HG03045 (cell line): ENCODE measurements at regions not wholly inside any gene's neighbourhood (a gene's known extent, or its start where the extent isn't known, plus 50 kb on each side); places are given as distances from the start of the nearest gene placed in this dataset.
A peak's percentile ranks its signal among the peaks of the same experiment; 100 is the strongest.
"Not testable (repeated sequence)": the region's sequence is repeated elsewhere in the genome, so short reads cannot be mapped to it uniquely, and the experiment has no call there.

Experiments used
- ATAC-seq: cut with Tn5 transposase; IDR thresholded peaks from one replicate; pipeline ENCODE4 v1.9.1; 2021; ENCODE audit warnings: mild to moderate bottlenecking, moderate library complexity; ENCODE audit not compliant: unreplicated experiment

DNA sequence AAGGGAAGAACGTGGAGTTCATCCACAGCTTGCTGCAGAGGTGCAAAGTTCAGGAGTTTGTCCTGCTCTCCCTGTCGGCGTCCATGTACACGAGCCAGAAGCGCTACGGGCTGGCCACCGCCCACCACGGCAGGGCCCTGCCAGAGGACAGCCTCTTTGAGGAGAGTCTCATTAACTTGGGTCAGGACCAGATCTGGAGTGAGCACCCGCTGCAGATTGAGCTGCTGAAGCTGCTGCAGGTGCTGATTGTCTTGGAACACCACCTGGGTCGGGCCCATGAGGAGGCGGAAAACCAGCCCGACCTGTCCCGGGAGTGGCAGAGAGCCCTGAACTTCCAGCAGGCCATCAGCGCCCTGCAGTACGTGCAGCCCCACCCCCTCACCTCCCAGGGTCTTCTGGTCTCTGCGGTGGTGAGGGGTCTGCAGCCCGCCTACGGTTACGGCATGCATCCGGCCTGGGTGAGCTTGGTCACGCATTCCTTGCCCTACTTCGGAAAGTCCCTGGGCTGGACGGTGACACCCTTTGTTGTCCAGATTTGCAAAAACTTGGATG lies 73.8 kb upstream of the MORC3 start:
- no peak for ATAC-seq

DNA sequence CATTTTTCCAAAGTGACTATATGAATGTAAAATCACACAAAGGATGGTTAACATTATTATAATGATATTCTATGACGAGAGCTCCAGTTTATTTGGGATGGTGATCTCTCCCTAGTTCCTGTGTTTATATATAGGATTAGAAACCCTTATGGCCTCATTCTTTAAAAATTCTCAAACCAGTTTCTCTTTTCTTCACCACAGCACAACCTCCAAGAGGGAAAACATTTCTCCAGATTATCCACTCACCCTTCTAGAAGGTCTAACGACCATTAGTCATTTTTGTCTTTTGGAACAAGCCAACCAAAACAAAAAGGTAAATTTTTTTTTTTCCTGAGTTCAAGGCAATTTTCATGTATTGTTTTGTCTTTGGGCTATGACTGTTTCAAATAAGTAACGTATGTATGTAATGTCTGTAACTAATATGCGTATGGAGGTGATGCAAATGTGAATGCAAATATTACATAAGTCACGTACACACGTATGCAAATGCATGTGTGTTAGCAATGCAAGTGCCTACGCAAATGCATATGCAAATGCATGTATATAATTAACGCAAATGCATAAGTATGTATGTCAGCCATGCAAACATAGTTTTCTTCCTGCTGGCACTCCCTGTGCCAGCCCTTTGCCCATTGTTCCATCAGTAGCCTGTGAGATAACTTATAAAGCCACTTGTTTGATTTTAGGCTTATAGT lies 72.5 kb upstream of the MORC3 start:
- no peak for ATAC-seq

DNA sequence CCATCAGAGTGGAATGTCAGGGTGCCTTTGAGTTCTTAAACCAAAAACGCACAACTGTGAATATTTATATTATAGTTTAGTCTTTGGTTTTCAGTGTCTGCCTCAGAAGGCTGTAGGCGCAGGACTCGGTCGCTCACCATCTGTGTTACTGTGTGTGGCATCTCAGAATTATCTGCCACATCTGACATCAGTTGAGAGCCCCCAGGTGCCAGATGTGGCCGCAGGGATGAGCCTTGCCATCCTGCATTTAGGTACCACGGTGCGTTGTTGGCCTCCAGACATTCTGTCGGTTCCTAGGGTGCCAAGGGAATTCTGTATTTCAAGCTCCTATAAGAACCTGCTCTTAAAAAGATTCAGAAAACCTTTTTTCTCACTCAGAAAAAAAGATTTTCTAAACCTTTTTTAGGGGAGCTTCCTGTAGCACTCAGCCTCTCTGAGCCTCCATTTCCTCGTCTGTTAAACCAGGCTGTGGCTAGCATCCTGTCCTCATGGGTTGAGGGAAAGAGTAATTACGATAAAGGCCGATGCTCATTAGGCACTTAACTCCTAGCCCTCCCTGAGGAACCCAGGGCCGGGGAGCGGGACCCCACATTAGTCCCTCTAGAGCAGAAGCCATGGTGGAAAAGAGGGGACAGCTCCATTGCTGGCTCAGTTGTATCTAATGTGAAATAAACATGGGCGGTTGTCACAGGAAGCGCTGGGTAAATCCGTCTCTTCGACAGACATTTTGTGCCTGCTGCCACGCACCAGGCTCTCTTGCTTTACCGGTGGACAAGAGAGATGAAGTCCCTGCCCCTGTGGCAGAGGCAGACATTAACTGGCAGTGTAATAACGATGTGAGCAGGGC lies 70.2 kb upstream of the MORC3 start:
- ATAC-seq: no peak

DNA sequence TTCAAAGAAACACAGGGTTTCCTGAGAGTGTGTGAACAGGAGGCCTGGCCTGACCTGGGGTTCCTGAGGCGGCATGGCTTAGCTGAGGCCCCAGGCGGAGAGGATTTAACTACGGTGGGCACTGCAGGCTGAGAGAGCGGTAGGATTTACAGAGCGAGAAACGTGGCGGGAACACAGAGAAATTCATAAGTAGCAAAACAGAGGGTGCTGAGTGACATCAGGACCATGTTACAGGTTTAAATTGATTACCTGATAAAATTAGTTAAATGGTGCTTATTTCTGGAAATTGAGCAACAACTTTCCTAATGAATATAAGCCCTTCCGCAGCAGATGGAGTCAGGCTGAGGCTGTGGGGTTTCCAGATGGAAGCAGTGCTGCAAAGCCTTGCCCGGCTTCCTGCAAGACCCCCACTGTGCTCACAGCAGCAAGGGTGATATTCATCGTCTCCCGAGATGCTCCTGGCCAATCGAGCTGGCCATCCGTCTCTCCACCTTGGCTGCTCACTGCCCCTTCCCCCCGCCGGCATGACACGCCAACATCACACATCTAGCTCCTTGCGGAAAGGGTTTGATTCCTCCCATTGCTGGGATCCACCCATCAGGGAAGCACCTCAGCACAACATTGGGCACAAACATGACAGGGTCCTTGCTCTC lies 69.4 kb upstream of the MORC3 start:
- no peak for ATAC-seq

DNA sequence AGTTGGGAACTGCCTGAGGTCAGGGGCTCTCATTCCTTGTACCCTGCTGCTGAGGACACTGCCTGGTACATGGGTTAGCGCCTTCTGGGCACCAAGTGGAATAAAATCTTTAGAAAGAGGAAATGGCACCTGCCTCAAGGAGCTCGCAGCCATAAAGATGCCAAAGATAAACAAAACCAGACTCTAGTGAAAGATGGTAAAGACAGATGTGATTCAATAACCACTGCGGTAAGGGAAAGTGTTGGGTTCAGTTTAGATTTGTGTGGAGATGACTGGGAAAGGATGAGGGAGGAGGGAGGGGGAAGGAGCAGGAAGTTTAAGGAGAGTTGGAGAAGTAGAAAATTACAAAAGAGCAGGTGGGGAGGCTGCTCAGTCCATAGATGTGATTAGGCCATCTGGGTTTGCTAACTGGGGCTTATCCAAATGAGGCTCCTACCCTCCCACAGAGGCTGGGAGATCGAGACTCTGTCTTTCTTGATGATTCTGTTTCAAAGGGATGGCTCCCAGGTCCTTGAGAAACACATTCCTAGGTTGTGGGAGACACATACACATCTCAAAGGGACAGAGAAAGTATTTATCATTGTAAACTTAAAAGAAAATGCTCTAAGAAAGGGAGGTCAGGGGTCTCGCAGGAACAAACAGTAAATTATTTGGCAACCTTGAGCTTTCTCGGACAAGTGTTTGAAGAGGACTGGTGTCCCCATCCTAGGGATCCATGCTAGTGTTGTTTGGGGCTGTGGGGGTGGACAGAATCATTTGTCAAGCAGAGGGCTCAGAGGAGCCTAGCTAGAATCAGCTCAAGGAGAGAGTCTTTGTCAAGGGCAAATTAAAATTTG lies 65.7 kb upstream of the MORC3 start:
- ATAC-seq: no peak

DNA sequence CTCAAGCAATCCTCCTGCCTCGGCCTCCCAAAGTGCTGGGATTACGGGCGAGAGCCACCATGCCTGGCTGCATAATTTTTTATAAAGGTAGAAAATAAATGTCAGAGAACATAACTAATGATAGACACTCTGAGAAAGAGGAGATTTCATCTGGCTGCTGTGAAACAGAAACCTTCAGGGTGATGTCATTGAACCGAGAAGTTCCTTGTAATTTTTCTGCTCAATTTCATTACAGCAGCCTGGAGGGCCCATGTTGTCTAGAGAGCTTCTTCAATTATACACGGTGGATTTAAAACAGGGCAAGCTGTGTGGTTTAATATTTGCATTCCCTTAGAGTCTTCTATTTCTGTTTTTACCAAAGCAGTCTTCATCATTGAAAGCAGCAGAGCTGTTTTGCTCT lies 64.3 kb upstream of the MORC3 start:
- ATAC-seq: peak; percentile 65

DNA sequence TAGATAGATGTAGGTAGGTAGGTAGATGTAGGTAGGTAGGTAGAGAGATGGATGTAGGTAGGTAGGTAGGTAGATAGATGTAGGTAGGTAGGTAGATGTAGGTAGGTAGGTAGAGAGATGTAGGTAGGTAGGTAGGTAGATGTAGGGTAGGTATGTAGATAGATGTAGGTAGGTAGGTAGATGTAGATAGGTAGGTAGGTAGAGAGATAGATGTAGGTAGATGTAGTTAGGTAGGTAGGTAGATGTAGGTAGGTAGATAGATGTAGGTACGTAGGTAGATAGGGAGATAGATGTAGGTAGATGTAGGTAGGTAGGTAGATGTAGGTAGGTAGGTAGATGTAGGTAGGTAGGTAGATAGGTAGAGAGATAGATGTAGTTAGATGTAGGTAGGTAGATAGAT lies 62.3 kb upstream of the MORC3 start:
- no peak for ATAC-seq

DNA sequence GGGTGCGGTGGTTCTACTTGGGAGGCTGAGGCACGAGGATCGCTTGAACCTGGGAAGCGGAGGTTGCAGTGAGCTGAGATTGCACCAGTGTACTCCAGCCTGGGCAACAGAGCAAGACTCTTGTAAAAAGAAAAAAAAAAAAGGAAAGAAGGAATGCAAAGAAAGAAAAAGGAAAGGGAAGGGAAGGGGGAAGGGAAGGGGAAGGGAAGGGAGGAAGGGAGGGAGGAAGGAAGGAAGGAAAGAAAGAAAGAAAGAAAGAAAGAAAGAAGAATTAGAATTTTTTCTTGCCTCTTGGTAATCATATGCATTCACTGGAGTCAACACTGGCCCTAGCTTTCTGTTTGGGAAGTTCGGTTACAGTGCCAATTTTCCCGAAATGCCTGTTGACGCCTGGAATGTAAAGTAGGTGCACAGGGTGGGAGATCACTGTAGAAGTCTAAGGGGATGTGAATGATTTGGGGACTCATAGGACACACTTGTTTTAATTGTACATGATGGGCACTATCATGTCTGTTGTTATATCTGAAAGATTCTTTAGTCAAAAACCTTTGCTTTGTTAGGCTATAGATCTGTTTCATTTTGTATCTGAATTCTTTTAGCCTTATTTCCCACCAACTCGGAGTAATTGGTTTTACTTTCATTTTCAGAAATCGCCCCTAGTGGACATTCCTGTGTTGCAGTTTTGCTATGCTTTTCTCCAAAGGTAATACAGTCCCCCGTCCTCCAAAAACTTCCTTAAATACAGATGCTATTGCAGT lies 59.8 kb upstream of the MORC3 start:
- no peak for ATAC-seq

DNA sequence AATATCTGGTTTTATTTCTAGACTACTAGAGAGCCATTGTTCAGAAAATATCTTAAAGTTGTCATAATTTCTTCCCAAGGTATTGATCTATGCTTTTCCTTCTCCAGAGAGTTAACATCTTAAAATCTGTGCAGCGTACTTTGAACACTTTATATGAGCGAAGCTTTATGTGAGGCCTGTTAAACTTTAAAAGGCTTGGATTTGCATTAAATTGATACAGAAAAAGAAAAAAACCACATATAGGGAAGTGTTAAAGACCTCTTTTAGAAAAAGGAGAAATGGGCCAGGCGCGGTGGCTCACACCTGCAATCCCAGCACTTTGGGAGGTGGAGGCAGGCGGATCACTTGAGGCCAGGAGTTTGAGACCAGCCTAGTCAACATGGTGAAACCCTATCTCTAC lies 59.2 kb upstream of the MORC3 start:
- ATAC-seq: no peak

DNA sequence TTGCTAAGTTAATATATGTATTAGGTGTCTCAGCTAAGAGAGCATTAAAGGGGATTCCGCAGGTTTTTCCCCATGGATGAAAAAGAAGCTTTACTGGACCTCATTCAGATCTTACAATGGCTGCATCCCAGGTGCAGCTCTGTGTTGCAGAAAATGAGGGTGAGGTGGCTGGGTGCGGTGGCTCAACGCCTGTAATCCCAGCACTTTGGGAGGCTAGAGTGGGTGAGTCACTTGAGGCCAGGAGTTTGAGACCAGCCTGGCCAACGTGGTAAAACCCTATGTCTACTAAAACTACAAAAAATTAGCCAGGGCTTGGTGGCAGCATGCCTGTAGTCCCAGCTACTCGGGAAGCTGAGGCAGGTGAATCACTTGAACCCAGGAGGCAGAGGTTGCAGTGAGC lies 58.5 kb upstream of the MORC3 start:
- ATAC-seq: no peak

DNA sequence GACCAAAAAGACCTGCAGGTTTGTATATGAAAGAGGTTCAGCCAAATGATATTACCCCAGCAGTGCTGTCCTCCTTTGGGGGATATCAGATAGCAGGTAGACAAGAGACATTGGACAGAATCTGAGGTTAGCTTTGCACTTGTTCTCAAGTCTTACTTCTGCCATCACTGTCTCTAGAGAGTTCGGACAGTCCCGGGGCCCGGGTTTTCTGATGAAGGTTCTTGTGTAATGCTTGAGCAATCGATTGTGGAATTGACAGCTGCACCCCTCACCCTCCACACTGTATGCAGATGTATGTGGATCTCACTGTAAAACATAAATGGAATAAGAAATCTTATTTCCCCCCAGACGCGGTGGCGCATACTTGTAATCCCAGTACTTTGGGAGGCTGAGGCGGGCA lies 56.2 kb upstream of the MORC3 start:
- ATAC-seq: no peak

DNA sequence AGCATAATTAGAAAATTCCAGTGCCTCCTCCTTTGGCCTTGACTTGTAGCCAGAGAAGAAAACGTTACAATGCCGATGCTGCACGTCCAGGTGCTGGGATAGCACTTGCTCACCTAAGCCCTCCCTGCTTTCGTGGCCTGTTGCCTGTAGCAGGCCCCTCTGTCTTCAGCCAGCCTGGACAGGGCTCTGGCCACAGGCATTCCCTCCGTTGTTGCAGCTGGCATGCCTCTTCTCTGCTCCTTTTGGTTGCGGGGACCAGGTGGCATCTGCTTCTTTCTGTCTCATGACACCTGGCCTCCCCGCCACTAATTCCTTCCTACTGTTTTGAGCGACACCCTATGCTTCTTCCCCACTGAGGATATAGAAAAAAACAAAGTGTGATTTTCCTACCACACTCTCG lies 54.6 kb upstream of the MORC3 start:
- ATAC-seq: no peak

DNA sequence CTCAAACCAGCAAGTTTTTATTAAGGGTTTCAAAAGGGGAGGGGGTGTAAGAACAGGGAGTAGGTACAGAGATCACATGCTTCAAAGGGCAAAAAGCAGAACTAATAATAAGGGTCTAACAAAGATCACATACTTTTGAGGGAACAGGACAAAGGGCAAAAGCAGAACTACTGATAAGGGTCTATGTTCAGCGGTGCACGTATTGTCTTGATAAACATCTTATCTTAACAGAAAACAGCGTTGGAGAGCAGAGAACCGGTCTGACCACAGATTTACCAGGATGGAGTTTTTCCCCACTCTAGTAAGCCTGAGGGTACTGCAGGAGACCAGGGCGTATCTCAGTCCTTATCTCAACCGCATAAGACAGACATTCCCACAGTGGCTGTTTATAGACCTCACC lies 52.2 kb upstream of the MORC3 start:
- not testable (repeated sequence) for ATAC-seq

DNA sequence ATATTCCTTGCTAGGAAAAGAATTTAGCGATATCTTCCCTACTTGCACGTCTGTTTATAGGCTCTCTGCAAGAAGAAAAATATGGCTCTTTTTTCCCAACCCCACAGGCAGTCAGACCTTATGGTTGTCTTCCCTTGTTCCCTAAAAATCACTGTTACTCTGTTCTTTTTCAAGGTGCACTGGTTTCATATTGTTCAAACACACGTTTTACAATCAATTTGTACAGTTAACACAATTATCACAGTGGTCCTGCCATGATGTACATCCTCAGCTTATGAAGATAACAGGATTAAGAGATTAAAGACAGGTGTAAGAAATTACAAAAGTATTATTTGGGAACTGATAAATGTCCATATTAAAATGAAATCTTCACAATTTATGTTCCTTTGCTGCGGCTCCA lies 51.7 kb upstream of the MORC3 start:
- ATAC-seq: not testable (repeated sequence)
